HepG2 (cell line): ENCODE measurements at regions not wholly inside any gene's neighbourhood (a gene's known extent, or its start where the extent isn't known, plus 50 kb on each side); places are given as distances from the start of the nearest gene placed in this dataset.

Experiments used
- ATAC-seq: fragments of 200-7000 bp; cut with Tn5 transposase; 3 replicates; pipeline ENCODE4 v1.9.1; 2020; ENCODE audit warnings: mild to moderate bottlenecking, moderate library complexity
- BruUV-seq: library from RNA; stranded (reverse); fragments of 400-500 nt; replicated peaks from 2 replicates; lab custom pipeline; 2021; lab: Mats Ljungman, UMichigan
- CTCF ChIA-PET: fragments of 300-600 bp; formaldehyde crosslinking; extraction: SDS; loops from one replicate; lab custom pipeline; 2021; ENCODE audit warnings: low total read pairs, inconsistent platforms, low intra/inter-chr PET ratio; lab: Yijun Ruan, JAX
- POLR2A ChIA-PET: fragments of 350-600 bp; sonication (Branson Sonifier 250); formaldehyde crosslinking; loops from one replicate; lab custom pipeline; 2020; ENCODE audit warnings: antibody characterized with exemption, inconsistent platforms; lab: Yijun Ruan, JAX
- DNase-seq: peaks from one replicate; pipeline ENCODE4 v3.0.0-alpha.2; 2015; ENCODE audit warnings: low spot score
- FAIRE-seq: peaks from 3 replicates; lab custom pipeline; 2011; peaks lifted over from hg19 to GRCh38; lab: Jason Lieb, UNC
- H2AFZ ChIP-seq: one replicate; pipeline ENCODE4 v1.6.1; 2011; ENCODE audit warnings: low read length, inconsistent platforms
- H3K27ac ChIP-seq: fragments of 300-600 bp; 3 replicates; pipeline ENCODE4 v1.8.0; 2011; ENCODE audit warnings: mixed run types, mild to moderate bottlenecking, mixed read lengths, low read length, inconsistent platforms; ENCODE audit not compliant: insufficient read depth; ENCODE audit errors: extremely low read length
- H3K27me3 ChIP-seq, 2 experiments: fragments of 200-600 bp in 1 of 2; 2 replicates in 1 of 2; 3 replicates in 1 of 2; pipeline versions ENCODE4 v1.6.0 to v1.8.0; 2011; ENCODE audit warnings: low read length in 2 of 2, mild to moderate bottlenecking in 2 of 2, moderate library complexity in 2 of 2, inconsistent platforms in 1 of 2; ENCODE audit not compliant: insufficient read depth in 2 of 2, control insufficient read depth in 1 of 2
- H3K36me3 ChIP-seq, 2 experiments: fragments of 200-600 bp in 1 of 2; replicated peaks in 1 of 2; 2 replicates in 1 of 2; 3 replicates in 1 of 2; pipeline versions ENCODE4 v1.5.1 to v1.8.0; 2011; ENCODE audit warnings: low read length in 2 of 2, inconsistent platforms in 1 of 2; ENCODE audit not compliant: insufficient read depth in 2 of 2, control insufficient read depth in 1 of 2
- H3K4me1 ChIP-seq: 2 replicates; pipeline ENCODE4 v1.5.1; 2012; ENCODE audit warnings: low read length, inconsistent platforms; ENCODE audit not compliant: insufficient read depth
- H3K4me2 ChIP-seq: 2 replicates; pipeline ENCODE4 v1.6.0; 2011; ENCODE audit warnings: low read depth, low read length, inconsistent platforms
- H3K4me3 ChIP-seq, 3 experiments: fragments of 200-600 bp in 1 of 3; sonication (generic), shearing (Covaris generic) in 1 of 3; replicated peaks in 1 of 3; 2 replicates each; pipeline ENCODE4 v1.5.1; 2011 to 2016; ENCODE audit warnings: low read length in 3 of 3, inconsistent platforms in 2 of 3, low read depth in 2 of 3, mild to moderate bottlenecking in 2 of 3, control low read depth in 1 of 3, mixed read lengths in 1 of 3; ENCODE audit not compliant: insufficient read depth in 1 of 3
- H3K79me2 ChIP-seq: one replicate; pipeline ENCODE4 v1.6.1; 2011; ENCODE audit warnings: low read length, inconsistent platforms; ENCODE audit not compliant: insufficient read depth
- H3K9ac ChIP-seq: 2 replicates; pipeline ENCODE4 v1.6.0; 2011; ENCODE audit warnings: mild to moderate bottlenecking, low read depth, low read length, inconsistent platforms; ENCODE audit not compliant: insufficient read depth
- H3K9me3 ChIP-seq: 2 replicates; pipeline ENCODE4 v1.5.1; 2012; ENCODE audit warnings: mild to moderate bottlenecking, low read length
- H4K20me1 ChIP-seq: 2 replicates; pipeline ENCODE4 v1.6.0; 2011; ENCODE audit warnings: inconsistent platforms, mild to moderate bottlenecking, low read length, moderate library complexity; ENCODE audit not compliant: insufficient read depth
- ZNF207 ChIP-seq: fragments of 450-650 bp; IDR thresholded peaks from 2 replicates; pipeline ENCODE4 v1.6.1; 2016; ENCODE audit warnings: antibody characterized with exemption, borderline replicate concordance
- ZNF331 ChIP-seq: sonication (generic); formaldehyde crosslinking; IDR thresholded peaks from 2 replicates; pipeline ENCODE4 v1.4.0; 2020; ENCODE audit warnings: missing genetic modification reagents
- WGBS: methylation state at CpG from one replicate; pipeline ENCODE4 v1.1.6; 2017; ENCODE audit warnings: low lambda C conversion rate; 5-methylcytosine and 5-hydroxymethylcytosine counted together
- in situ Hi-C: cut with HindIII; loops from 2 replicates; pipeline ENCODE4 v1.10.0; 2017; ENCODE audit warnings: low pct_unique_long_range_greater_than_20kb; ENCODE audit not compliant: extremely low pct_ligation_motif_present
- intact Hi-C: fragments of 100-400 bp; cut with micrococcal nuclease; formaldehyde crosslinking; loops from one replicate; pipeline ENCODE4 v1.10.0; 2022; ENCODE audit not compliant: unreplicated experiment

DNA sequence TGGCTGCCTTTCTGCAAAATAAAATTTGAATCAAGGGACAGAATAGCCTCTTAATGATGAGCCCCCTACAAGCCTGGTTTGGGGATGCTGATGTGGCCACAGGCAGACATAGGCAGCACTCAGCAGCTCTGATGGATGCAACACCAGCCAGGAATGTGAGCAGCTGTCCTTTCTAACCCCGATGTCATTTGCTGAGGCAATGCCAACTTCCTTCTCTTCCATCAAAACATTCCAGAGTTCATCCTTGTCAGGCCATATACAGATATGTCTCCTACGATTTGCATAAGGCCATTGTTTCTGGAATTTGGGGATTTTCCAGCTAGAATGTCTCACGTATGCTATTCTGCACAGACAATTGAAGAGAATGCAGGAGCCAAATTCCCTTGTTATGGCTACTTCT, 52.1 kb upstream of the MYOCD start:
- no peak for ATAC-seq
- Histone ChIP-seq H3K4me2 (no peak overlapping the region), H3K27ac (no peak overlapping the region), H3K9ac (no peak overlapping the region), H2AFZ (no peak overlapping the region), H3K36me3 (no peaks in the 10 kb centered on the region), H3K4me1 (no peaks in the 10 kb centered on the region), H3K4me3 (no peak overlapping the region), H3K27me3 (no peaks in the 10 kb centered on the region), H3K9me3 (no peaks in the 10 kb centered on the region), H3K79me2 (no peaks in the 10 kb centered on the region), H4K20me1 (no peaks in the 10 kb centered on the region)
- intact Hi-C loops, result no loop called here
- no peak for TF ChIP-seq ZNF207
- TF ChIP-seq ZNF331 (CRISPR knock-in tag), result no peak
- in situ Hi-C loops, result loop anchor here (25.0 kb wide), 1 partner anchor 101 kb away; no protein-coding TSS in a partner anchor
- DNase-seq, result no peak
- ChIA-PET CTCF (no interaction called here), POLR2A (no interaction called here)
- WGBS, result 11% methylated on average over 3 of the region's 3 CpGs
- no TSS peak for BruUV-seq
- no peak for FAIRE-seq
